Neutrophil (primary cell): ENCODE measurements at regions not wholly inside any gene's neighbourhood (a gene's known extent, or its start where the extent isn't known, plus 50 kb on each side); places are given as distances from the start of the nearest gene placed in this dataset.

Source experiments
- H3K27ac ChIP-seq: fragments of 200-600 bp; sonication (generic); 2 replicates; pipeline ENCODE4 v1.5.1; 2016; ENCODE audit warnings: mild to moderate bottlenecking, moderate library complexity
- H3K27me3 ChIP-seq: fragments of 200-600 bp; sonication (generic); 2 replicates; pipeline ENCODE4 v1.6.0; 2016; ENCODE audit warnings: mild to moderate bottlenecking
- H3K36me3 ChIP-seq: fragments of 200-600 bp; sonication (generic); 2 replicates; pipeline ENCODE4 v1.5.1; 2017
- H3K4me1 ChIP-seq, 2 experiments: fragments of 200-600 bp in 1 of 2; sonication (generic) in 1 of 2; 1 replicate in 1 of 2; 2 replicates in 1 of 2; pipeline versions ENCODE4 v1.5.1 to v1.6.1; 2013 to 2016; ENCODE audit warnings: low read depth in 1 of 2, low read length in 1 of 2, mild to moderate bottlenecking in 1 of 2, moderate library complexity in 1 of 2; ENCODE audit not compliant: control insufficient read depth in 1 of 2, insufficient read depth in 1 of 2
- H3K4me3 ChIP-seq, 2 experiments: fragments of 200-600 bp in 1 of 2; sonication (generic) in 1 of 2; 1 replicate in 1 of 2; 2 replicates in 1 of 2; pipeline ENCODE4 v1.5.1; 2013 to 2016; ENCODE audit warnings: low read depth in 1 of 2, low read length in 1 of 2, mild to moderate bottlenecking in 1 of 2, moderate library complexity in 1 of 2
- H3K9me3 ChIP-seq: fragments of 200-600 bp; sonication (generic); 2 replicates; pipeline ENCODE4 v1.5.1; 2016
- CTCF ChIP-seq: fragments of 200-600 bp; sonication (generic); IDR thresholded peaks from 2 replicates; pipeline ENCODE4 v1.5.1; 2016; ENCODE audit warnings: antibody characterized with exemption

DNA sequence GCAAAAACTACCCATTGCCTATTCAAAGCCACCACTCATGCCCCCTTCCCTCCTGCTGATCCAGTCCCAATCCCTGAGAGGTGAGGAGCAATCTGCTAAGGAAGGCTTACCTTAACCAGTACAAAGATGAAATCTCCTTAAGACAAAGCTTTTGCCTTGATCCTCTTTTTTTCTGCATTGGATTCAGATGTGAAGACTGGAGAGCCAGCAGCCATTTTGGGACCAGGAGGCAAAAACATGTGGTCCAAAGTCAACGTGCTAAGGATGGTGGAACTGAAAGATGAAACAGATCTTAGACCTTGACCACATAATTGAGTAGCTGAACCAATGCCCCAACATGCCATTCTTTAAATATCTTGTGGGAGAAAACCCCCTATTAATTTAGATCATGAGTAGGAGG, 171.4 kb downstream of the IRX5 start:
- TF ChIP-seq CTCF, result no peak
- H3K27ac ChIP-seq, result no peak overlapping the region

DNA sequence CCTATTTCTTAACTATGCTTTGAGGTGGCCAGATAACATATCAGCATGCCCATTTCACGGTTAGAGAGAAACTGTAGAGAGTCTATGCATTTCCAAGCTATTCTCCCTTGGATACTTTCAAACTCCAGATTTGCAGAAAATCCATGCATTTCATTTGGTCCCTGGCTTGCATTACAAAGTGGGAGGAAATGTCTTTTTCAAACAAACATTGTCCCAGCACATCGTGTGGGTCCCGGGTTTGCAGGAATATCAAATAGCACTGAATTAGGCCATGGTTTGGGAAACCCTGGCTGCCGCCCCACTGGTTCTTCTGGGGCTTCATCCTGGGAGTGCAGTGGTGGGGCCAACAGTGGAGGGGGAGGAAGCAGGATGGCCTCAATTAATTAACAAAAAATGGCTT, 171.9 kb downstream of the IRX5 start:
- Histone ChIP-seq H3K9me3 (no peaks in the 10 kb centered on the region), H3K4me1 (no peaks in the 10 kb centered on the region), H3K27ac (no peak overlapping the region), H3K4me3 (no peak overlapping the region), H3K27me3 (no peaks in the 10 kb centered on the region), H3K36me3 (no peaks in the 10 kb centered on the region)
- no peak for TF ChIP-seq CTCF

More for the DNA sequence above, 171.4 kb downstream of the IRX5 start:
- no peaks in the 10 kb centered on the region for H3K9me3 ChIP-seq
- H3K4me1 ChIP-seq, result no peaks in the 10 kb centered on the region
- no peaks in the 10 kb centered on the region for H3K27me3 ChIP-seq
- no peak overlapping the region for H3K4me3 ChIP-seq
- H3K36me3 ChIP-seq, result no peaks in the 10 kb centered on the region

DNA sequence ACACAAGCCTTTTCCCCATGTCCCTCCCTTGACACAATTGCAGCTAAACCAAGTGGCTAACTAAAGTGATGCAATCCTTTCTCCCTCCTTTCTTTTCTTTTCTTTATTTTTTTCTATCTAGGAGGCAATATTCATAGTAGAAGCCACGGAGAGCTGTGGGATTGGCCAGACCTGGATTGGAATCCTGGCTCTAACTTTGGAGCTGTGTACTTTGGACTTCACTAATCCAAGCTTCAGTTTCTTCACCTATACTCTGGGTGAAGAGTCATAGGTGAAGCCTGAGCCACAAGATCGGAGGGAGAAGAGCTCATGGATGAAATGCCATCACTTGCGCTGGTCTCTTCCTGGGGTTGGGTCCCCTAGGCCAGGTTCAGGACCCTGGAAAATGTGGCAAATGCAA, 177.2 kb downstream of the IRX5 start:
- Histone ChIP-seq H3K36me3 (no peaks in the 10 kb centered on the region), H3K4me3 (no peak overlapping the region), H3K27ac (no peak overlapping the region), H3K9me3 (no peaks in the 10 kb centered on the region), H3K27me3 (no peaks in the 10 kb centered on the region), H3K4me1 (no peaks in the 10 kb centered on the region)
- TF ChIP-seq CTCF, result no peak

- H3K36me3 ChIP-seq, result no peaks in the 10 kb centered on the region
- H3K9me3 ChIP-seq, result no peaks in the 10 kb centered on the region
- H3K27ac ChIP-seq, result no peak overlapping the region
- H3K4me1 ChIP-seq, result no peaks in the 10 kb centered on the region
- no peaks in the 10 kb centered on the region for H3K27me3 ChIP-seq
- TF ChIP-seq CTCF, result no peak
- H3K4me3 ChIP-seq, result no peak overlapping the region
These were observed 182.5 kb downstream of the IRX5 start for GRCh38 chr16:55113210-55113609.

DNA sequence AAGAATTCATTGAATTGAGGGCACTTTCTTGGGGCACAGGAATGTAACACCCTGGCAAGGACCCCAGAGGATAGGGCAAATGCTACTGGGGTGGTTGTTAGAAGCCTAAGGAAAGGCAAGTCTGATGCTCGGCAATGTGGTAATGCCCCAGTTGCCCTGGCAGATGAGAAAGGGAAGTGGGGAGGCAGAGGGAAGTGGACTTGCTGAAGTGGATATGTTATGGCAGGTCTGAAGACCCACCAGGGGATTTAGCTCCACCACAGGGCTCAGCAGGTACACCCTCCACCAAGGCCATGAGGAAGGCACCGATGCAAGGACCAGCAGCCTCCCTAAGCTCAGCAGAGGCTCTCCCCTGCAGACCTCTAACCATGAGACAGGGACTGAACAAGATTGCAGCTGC, 184.8 kb downstream of the IRX5 start:
- TF ChIP-seq CTCF, result no peak
- H3K4me3 ChIP-seq, result no peak overlapping the region
- H3K4me1 ChIP-seq, result no peaks in the 10 kb centered on the region
- no peaks in the 10 kb centered on the region for H3K9me3 ChIP-seq
- no peaks in the 10 kb centered on the region for H3K36me3 ChIP-seq
- no peak overlapping the region for H3K27ac ChIP-seq
- H3K27me3 ChIP-seq, result no peaks in the 10 kb centered on the region
